Right ventricle myocardium inferior (tissue), 1 donor: ENCODE measurements at regions not wholly inside any gene's neighbourhood (a gene's known extent, or its start where the extent isn't known, plus 50 kb on each side); places are given as distances from the start of the nearest gene placed in this dataset.

Experiments
- ATAC-seq: fragments of 200-7000 bp; cut with Tn5 transposase; one replicate; pipeline ENCODE4 v1.9.1; 2020; ENCODE audit warnings: mild to moderate bottlenecking, moderate library complexity
- DNase-seq: peaks from one replicate; pipeline ENCODE4 v3.0.0; 2021; ENCODE audit errors: missing footprints
- intact Hi-C: fragments of 100-400 bp; cut with DNase I; formaldehyde crosslinking; loops from one replicate; pipeline ENCODE4 v1.11.0; 2022
- donor health status: DM: no; HTN: yes; CAD: no; lungs with severe emphysema.

GRCh38 chr9:75826314-75826713 lies 64.2 kb upstream of the PCSK5 start:
- intact Hi-C loops, result no loop called here
- no peak for DNase-seq
- no peak for ATAC-seq

GRCh38 chr9:75830303-75830702 lies 60.2 kb upstream of the PCSK5 start:
- intact Hi-C loops, result no loop called here
- ATAC-seq, result no peak

GRCh38 chr9:75833778-75834177 lies 56.7 kb upstream of the PCSK5 start:
- no peak for ATAC-seq
- intact Hi-C loops, result no loop called here
- no peak for DNase-seq

More at GRCh38 chr9:75830303-75830702, 60.2 kb upstream of the PCSK5 start:
- no peak for DNase-seq

- DNase-seq (no peak), ATAC-seq (no peak)
- intact Hi-C loops, result no loop called here
Measured at GRCh38 chr9:75834878-75835277, 55.6 kb upstream of the PCSK5 start.
